ENCODE measurements at regions not wholly inside any gene's neighbourhood (a gene's known extent, or its start where the extent isn't known, plus 50 kb on each side); places are given as distances from the start of the nearest gene placed in this dataset.

- H3K4me3 ChIP-seq (ENCODE audit: low read depth, low read length): no peak overlapping the region
- no peaks in the 10 kb centered on the region for H3K27me3 ChIP-seq (ENCODE audit: control insufficient read depth, insufficient read depth, low read length)
- no peaks in the 10 kb centered on the region for H3K36me3 ChIP-seq (ENCODE audit: control insufficient read depth, insufficient read depth, low read length)
- no peaks in the 10 kb centered on the region for H3K79me2 ChIP-seq
- peaks cover 3% of the 10 kb centered on the region for H3K4me1 ChIP-seq
- no peak overlapping the region for H2AFZ ChIP-seq
- H3K9ac ChIP-seq: no peak overlapping the region
- H3K9me3 ChIP-seq (ENCODE audit: control insufficient read depth, low read length): no peaks in the 10 kb centered on the region
- no peak for TF ChIP-seq CTCF (IDR thresholded peaks at IDR 0.05)
- H3K4me2 ChIP-seq (ENCODE audit: low read length): no peak overlapping the region
- H3K27ac ChIP-seq: no peak overlapping the region
Observed at GRCh38 chr2:121081701-121082100, 203.3 kb downstream of the TFCP2L1 start.

- Histone ChIP-seq H3K36me3 (ENCODE audit: control insufficient read depth, insufficient read depth, low read length) (no peaks in the 10 kb centered on the region), H3K4me3 (ENCODE audit: low read depth, low read length) (no peak overlapping the region), H3K4me1 (peaks cover 3% of the 10 kb centered on the region), H3K27ac (no peak overlapping the region), H3K79me2 (no peaks in the 10 kb centered on the region), H3K27me3 (ENCODE audit: control insufficient read depth, insufficient read depth, low read length) (no peaks in the 10 kb centered on the region), H3K4me2 (ENCODE audit: low read length) (no peak overlapping the region), H3K9ac (no peak overlapping the region), H2AFZ (no peak overlapping the region), H3K9me3 (ENCODE audit: control insufficient read depth, low read length) (no peaks in the 10 kb centered on the region)
- TF ChIP-seq CTCF (IDR thresholded peaks at IDR 0.05): no peak
Observed at GRCh38 chr2:121082191-121082590, 202.8 kb downstream of the TFCP2L1 start.

GRCh38 chr2:121084130-121084680 lies 200.8 kb downstream of the TFCP2L1 start:
- H3K36me3 ChIP-seq (ENCODE audit: control insufficient read depth, insufficient read depth, low read length): no peaks in the 10 kb centered on the region
- no peak overlapping the region for H3K4me2 ChIP-seq (ENCODE audit: low read length)
- peak overlapping the region; percentile 21 for H2AFZ ChIP-seq
- no peak overlapping the region for H3K4me3 ChIP-seq (ENCODE audit: low read depth, low read length)
- H3K9ac ChIP-seq: no peak overlapping the region
- no peaks in the 10 kb centered on the region for H3K9me3 ChIP-seq (ENCODE audit: control insufficient read depth, low read length)
- H3K79me2 ChIP-seq: no peaks in the 10 kb centered on the region
- peaks cover 3% of the 10 kb centered on the region for H3K4me1 ChIP-seq
- no peaks in the 10 kb centered on the region for H3K27me3 ChIP-seq (ENCODE audit: control insufficient read depth, insufficient read depth, low read length)
- no peak for TF ChIP-seq CTCF (IDR thresholded peaks at IDR 0.05)
- no peak overlapping the region for H3K27ac ChIP-seq

GRCh38 chr2:121085801-121086200 lies 199.2 kb downstream of the TFCP2L1 start:
- Histone ChIP-seq H3K27me3 (ENCODE audit: control insufficient read depth, insufficient read depth, low read length) (no peaks in the 10 kb centered on the region), H3K27ac (no peak overlapping the region), H3K4me3 (ENCODE audit: low read depth, low read length) (no peak overlapping the region), H3K9me3 (ENCODE audit: control insufficient read depth, low read length) (no peaks in the 10 kb centered on the region), H3K36me3 (ENCODE audit: control insufficient read depth, insufficient read depth, low read length) (no peaks in the 10 kb centered on the region), H3K9ac (no peak overlapping the region), H3K4me1 (peaks cover 3% of the 10 kb centered on the region), H3K4me2 (ENCODE audit: low read length) (no peak overlapping the region), H3K79me2 (no peaks in the 10 kb centered on the region), H2AFZ (no peak overlapping the region)
- no peak for TF ChIP-seq CTCF (IDR thresholded peaks at IDR 0.05)

GRCh38 chr2:121086450-121086849 lies 198.6 kb downstream of the TFCP2L1 start:
- Histone ChIP-seq H3K36me3 (ENCODE audit: control insufficient read depth, insufficient read depth, low read length) (no peaks in the 10 kb centered on the region), H3K27me3 (ENCODE audit: control insufficient read depth, insufficient read depth, low read length) (no peaks in the 10 kb centered on the region), H3K4me1 (peaks cover 3% of the 10 kb centered on the region), H3K27ac (no peak overlapping the region), H3K79me2 (no peaks in the 10 kb centered on the region), H3K4me2 (ENCODE audit: low read length) (no peak overlapping the region), H2AFZ (no peak overlapping the region), H3K9me3 (ENCODE audit: control insufficient read depth, low read length) (no peaks in the 10 kb centered on the region), H3K4me3 (ENCODE audit: low read depth, low read length) (no peak overlapping the region), H3K9ac (no peak overlapping the region)
- no peak for TF ChIP-seq CTCF (IDR thresholded peaks at IDR 0.05)

Data from parathyroid adenoma (tissue), 2 donors.